Mesodermal cell (in vitro differentiated cells): ENCODE measurements at regions not wholly inside any gene's neighbourhood (a gene's known extent, or its start where the extent isn't known, plus 50 kb on each side); places are given as distances from the start of the nearest gene placed in this dataset.

Experiments
- H3K27ac ChIP-seq: 2 replicates; pipeline ENCODE4 v1.7.0; 2013; ENCODE audit warnings: mild to moderate bottlenecking, low read depth, low read length, moderate library complexity; ENCODE audit not compliant: severe bottlenecking
- H3K36me3 ChIP-seq: 2 replicates; pipeline ENCODE4 v1.7.1; 2013; ENCODE audit warnings: mild to moderate bottlenecking, low read length, moderate library complexity; ENCODE audit not compliant: control insufficient read depth, insufficient read depth
- H3K4me1 ChIP-seq: one replicate; pipeline ENCODE4 v1.7.1; 2013; ENCODE audit warnings: mild to moderate bottlenecking, low read length; ENCODE audit not compliant: insufficient read depth, control insufficient read depth, poor library complexity, severe bottlenecking
- H3K4me3 ChIP-seq: 2 replicates; pipeline ENCODE4 v1.7.0; 2013; ENCODE audit warnings: low read length, control low read depth, mild to moderate bottlenecking; ENCODE audit not compliant: insufficient read depth, poor library complexity, severe bottlenecking; ENCODE audit errors: extremely low read depth
- H3K9me3 ChIP-seq: 2 replicates; pipeline ENCODE4 v1.7.1; 2013; ENCODE audit warnings: mild to moderate bottlenecking, low read length, moderate library complexity; ENCODE audit not compliant: control insufficient read depth
- WGBS, 2 experiments: methylation state at CpG; one replicate each; pipeline ENCODE4 v1.1.5; 2013; ENCODE audit warnings: missing lambda C conversion rate in 2 of 2; ENCODE audit not compliant: insufficient coverage in 2 of 2; 5-methylcytosine and 5-hydroxymethylcytosine counted together

DNA sequence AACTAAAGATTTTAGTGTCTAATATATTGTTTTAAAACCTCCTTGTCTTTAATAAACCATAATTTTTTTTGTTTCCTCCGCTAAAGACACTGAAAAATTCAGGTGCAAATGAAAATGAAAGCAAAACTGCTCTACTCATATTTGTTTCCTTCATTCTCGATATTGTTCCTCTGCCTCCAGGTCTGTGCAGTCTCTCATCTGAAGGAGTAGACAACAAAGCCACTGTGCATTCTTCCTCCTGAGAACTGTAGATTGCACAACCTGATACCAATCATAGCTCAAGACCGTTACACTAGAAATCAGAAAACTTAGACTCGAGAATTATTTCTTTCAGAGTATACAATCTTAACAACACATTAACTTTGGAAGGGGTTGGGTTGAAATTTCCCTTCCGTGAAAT is 373.1 kb upstream of the CXADR start:
- Histone ChIP-seq H3K27ac (no peak overlapping the region), H3K36me3 (no peaks in the 10 kb centered on the region), H3K9me3 (no peaks in the 10 kb centered on the region), H3K4me1 (no peaks in the 10 kb centered on the region), H3K4me3 (no peak overlapping the region)
- 90 to 100% methylated on average over 1 to 2 of the region's 5 CpGs for WGBS, 2 experiments

DNA sequence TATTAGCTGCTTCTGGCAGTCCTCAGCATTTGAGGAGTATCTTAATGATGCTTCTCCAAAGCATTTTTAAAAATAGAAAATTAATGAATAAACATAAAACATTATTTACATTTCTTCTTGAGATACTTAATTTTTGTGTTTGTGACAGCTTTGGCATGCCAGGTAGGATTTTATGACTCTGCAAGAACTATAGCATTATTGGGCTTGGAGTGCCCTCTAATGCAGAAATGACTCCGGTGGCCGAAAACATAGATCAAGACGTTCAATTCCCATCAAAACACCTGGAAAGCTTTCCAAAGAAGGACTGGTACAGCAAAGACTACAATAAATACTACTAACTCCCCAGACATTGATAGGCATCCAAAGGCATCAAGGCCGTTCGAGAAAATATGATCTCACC is 366.4 kb upstream of the CXADR start:
- H3K9me3 ChIP-seq, result no peaks in the 10 kb centered on the region
- H3K4me3 ChIP-seq, result no peak overlapping the region
- no peaks in the 10 kb centered on the region for H3K4me1 ChIP-seq
- no peak overlapping the region for H3K27ac ChIP-seq
- 20% methylated on average over 1 of the region's 5 CpGs; no CpG with 5 or more reads in 1 of the 2 experiments for WGBS, 2 experiments
- no peaks in the 10 kb centered on the region for H3K36me3 ChIP-seq

DNA sequence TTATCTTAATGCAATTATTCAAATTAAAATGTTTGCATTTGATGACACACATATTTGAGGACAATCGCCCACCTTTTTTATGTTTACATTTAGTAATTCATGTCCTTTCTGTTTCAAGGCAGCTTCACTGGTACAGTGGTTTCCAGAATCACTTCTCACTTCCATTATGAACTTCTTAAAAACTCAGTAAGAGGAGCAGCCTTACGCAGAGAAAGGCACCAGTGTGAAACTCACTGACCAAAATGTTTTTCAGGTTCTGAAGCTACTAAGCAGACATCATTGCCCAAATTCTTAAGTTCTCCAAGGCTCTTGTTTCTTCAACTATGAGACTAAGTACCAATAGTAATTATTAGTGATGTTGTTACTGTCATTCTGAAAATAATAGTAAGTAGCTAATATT is 353.1 kb upstream of the CXADR start:
- H3K36me3 ChIP-seq, result no peaks in the 10 kb centered on the region
- H3K4me3 ChIP-seq, result no peak overlapping the region
- no peaks in the 10 kb centered on the region for H3K4me1 ChIP-seq
- no peak overlapping the region for H3K27ac ChIP-seq
- 78 to 100% methylated on average over 2 of the region's 2 CpGs for WGBS, 2 experiments
- no peaks in the 10 kb centered on the region for H3K9me3 ChIP-seq

DNA sequence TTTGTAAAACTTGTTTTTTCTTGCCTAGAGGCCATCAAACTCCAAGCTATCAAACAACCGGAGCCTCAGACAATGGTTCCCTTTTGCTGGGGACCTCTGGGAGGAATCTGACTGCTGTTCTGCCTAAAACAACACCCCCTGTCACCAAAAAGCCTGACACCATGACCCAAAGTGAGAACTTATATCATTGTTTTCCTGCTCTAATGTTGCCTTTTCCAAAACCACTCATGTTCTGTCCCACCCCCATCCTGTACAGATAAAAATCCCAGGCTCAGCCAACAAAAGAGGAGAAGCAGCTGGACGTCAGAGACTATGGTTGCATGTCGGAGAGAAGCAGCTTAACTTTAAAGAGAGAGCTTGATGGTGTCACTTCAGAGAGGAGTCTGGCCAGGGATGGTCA is 327.2 kb upstream of the CXADR start:
- H3K27ac ChIP-seq, result no peak overlapping the region
- H3K36me3 ChIP-seq, result no peaks in the 10 kb centered on the region
- no peaks in the 10 kb centered on the region for H3K9me3 ChIP-seq
- H3K4me3 ChIP-seq, result no peak overlapping the region
- 93 to 100% methylated on average over 3 of the region's 3 CpGs for WGBS, 2 experiments
- H3K4me1 ChIP-seq, result no peaks in the 10 kb centered on the region

DNA sequence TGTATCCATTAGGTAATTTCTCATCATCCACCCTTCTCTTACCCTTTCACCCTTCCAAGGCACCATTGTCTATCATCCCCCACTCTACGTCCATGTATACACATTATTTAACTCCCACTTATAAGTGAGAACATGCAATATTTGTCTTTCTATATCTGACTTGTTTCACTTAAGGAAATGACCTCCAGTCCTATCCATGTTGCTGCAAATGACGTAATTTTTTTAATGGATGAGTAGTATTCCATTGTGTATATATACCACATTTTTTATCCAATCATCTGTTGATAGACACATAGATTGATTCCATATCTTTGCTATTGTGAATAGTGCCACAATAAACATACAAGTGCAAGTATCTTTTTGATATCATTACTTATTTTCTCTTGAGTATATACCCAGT is 322.9 kb upstream of the CXADR start:
- WGBS, 2 experiments, result no CpG with 5 or more reads among the region's 2 CpGs
- H3K27ac ChIP-seq, result no peak overlapping the region
- H3K4me3 ChIP-seq, result no peak overlapping the region

DNA sequence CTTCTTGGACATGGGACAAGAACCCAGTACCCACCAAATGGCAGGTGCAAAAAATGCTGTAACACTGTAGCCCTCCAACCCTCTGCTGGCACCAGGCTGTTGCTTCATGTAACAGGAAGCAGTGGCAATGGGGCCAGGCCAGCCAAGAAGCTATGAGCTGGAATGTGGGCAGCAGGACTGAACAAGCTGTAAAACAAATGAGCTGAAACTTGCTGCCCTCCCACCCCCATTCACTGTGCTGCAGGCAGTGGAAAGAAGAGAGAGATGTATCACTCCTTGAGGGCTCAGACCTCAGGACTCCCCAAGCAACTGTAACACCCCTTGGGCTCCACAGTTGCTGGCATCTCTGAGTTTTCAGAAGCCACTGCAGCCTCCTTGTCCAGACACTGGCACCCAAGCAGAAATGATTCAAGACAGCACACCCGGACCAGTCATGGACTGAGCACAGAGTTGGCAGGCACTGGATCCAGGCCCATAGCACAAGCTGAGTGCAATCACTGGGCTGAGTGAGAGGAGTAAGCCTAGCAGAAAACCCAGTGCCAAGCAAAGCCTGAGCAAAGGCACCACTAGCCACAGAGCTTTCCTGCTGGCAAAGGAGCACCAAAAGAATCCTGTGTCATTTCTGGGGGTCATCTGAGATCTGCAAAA is 321.4 kb upstream of the CXADR start:
- no peaks in the 10 kb centered on the region for H3K36me3 ChIP-seq
- H3K4me1 ChIP-seq, result no peaks in the 10 kb centered on the region
- no peak overlapping the region for H3K4me3 ChIP-seq
- H3K27ac ChIP-seq, result no peak overlapping the region
- peaks cover 6% of the 10 kb centered on the region for H3K9me3 ChIP-seq
- 100% methylated on average over 1 of the region's 1 CpG for WGBS, 2 experiments

More for the DNA sequence above, 322.9 kb upstream of the CXADR start:
- Histone ChIP-seq H3K9me3 (peaks cover 6% of the 10 kb centered on the region), H3K36me3 (no peaks in the 10 kb centered on the region), H3K4me1 (no peaks in the 10 kb centered on the region)

DNA sequence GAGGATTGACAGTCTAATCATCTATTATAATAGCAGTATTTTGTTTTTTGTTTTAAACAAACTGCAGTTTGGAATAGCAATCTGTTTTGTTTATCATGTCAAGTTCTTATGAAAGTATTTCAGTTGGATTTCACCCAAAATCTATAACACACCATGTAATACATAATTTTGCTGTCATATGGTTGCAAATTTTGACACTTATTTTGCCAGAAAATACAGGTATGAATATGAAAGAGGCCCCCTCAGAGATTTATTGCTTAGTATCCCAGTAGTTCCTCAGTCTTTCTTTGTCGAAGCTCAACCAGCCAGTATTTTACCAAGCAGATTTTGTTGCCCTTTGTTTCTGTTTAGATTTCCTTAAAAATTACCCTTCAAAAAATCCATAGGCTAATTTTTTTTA is 317.5 kb upstream of the CXADR start:
- Histone ChIP-seq H3K4me3 (no peak overlapping the region), H3K27ac (no peak overlapping the region), H3K36me3 (no peaks in the 10 kb centered on the region), H3K9me3 (peaks cover 6% of the 10 kb centered on the region), H3K4me1 (no peaks in the 10 kb centered on the region)
- WGBS, 2 experiments, result 88% methylated on average over 1 of the region's 1 CpG; no CpG with 5 or more reads in 1 of the 2 experiments

DNA sequence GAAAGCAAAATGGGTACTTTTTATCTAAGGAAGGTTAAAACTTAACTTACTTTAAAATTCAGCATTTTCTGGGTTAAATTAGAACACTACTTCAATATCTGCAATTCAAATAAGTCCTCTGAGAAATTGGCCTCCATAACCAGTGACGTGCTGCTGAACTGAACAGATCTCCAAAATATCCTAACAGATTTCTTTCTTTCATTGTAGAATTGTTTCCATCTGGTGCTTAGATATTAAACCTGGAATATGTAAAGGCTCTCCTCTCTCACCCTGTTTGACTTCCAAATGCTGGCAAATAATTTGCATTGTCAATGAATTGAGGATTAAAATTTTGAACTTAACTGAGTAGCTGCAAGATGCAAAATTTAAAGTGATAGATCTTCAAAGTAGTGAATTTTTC is 316.9 kb upstream of the CXADR start:
- 100% methylated on average over 1 of the region's 1 CpG; no CpG with 5 or more reads in 1 of the 2 experiments for WGBS, 2 experiments
- no peaks in the 10 kb centered on the region for H3K4me1 ChIP-seq
- no peak overlapping the region for H3K4me3 ChIP-seq
- H3K27ac ChIP-seq, result no peak overlapping the region
- peaks cover 6% of the 10 kb centered on the region for H3K9me3 ChIP-seq
- H3K36me3 ChIP-seq, result no peaks in the 10 kb centered on the region

DNA sequence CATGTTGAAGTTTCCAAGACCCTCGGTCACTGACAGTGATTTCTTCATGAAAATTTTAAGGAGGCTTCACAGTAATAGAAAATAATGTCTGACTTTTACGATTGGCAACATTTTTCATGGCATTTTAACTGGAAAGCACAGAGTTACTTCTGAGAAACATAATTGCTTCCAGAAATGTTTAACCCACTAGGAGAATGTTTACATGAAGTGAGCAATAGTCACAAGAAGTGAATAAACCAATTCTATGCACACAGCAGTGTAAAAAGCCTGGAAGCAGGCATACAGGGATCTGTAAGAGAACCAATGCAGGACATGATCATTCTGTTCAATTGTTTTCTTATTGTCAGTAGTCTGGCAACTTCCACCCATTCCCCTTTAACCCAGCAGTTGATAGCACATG is 316.2 kb upstream of the CXADR start:
- no peak overlapping the region for H3K27ac ChIP-seq
- WGBS, 2 experiments, result 89% methylated on average over 1 of the region's 2 CpGs; no CpG with 5 or more reads in 1 of the 2 experiments

DNA sequence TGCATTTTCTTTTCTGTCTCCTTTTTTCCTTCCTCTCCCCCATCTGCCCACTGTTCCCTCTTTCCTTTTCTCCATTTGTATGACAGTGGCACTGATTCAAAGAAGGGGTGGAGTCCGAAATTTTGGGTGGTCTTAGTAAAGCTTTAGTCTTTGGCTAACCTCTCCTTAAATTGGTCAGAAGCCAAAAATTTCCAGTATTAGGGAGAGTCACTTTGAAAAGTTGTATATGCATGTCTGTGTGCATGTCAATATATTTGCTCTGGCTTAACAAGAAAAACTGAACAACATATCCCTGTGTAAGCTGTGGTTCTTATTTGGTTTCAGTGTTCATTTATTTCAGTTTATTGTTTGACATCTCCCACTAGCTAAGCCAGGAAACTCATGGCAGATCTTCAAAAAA is 314.8 kb upstream of the CXADR start:
- no peak overlapping the region for H3K27ac ChIP-seq
- 100% methylated on average over 1 of the region's 1 CpG; no CpG with 5 or more reads in 1 of the 2 experiments for WGBS, 2 experiments

More for the DNA sequence above, 316.2 kb upstream of the CXADR start:
- Histone ChIP-seq H3K4me3 (no peak overlapping the region), H3K9me3 (peaks cover 1% of the 10 kb centered on the region), H3K36me3 (no peaks in the 10 kb centered on the region), H3K4me1 (no peaks in the 10 kb centered on the region)

DNA sequence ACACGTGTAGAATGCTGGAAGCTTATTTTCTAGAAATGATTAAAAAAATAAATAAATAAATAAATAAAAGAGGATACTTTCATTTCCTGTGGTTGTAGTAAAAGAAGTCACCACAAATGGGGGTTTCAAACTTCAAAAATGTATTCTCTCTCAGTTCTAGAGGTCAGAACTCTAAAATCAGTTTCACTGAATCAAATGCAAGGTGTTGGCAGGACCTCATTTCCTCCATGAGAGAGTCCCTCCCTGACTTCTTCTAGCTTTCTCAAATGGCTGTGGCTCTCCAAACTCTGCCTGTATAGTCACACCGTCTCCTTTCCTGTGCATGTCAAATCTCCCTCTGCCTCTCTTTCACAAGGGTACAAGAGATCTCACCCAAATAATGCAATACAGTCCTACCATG is 312.6 kb upstream of the CXADR start:
- Histone ChIP-seq H3K36me3 (no peaks in the 10 kb centered on the region), H3K9me3 (no peaks in the 10 kb centered on the region), H3K27ac (no peak overlapping the region), H3K4me1 (no peaks in the 10 kb centered on the region), H3K4me3 (no peak overlapping the region)
- 100% methylated on average over 1 of the region's 2 CpGs for WGBS, 2 experiments

More for the DNA sequence above, 314.8 kb upstream of the CXADR start:
- no peaks in the 10 kb centered on the region for H3K9me3 ChIP-seq
- no peaks in the 10 kb centered on the region for H3K4me1 ChIP-seq
- H3K4me3 ChIP-seq, result no peak overlapping the region
- no peaks in the 10 kb centered on the region for H3K36me3 ChIP-seq
